Panc1 (cell line): ENCODE measurements at regions not wholly inside any gene's neighbourhood (a gene's known extent, or its start where the extent isn't known, plus 50 kb on each side); places are given as distances from the start of the nearest gene placed in this dataset.

Source experiments
- ATAC-seq: fragments of 200-7000 bp; cut with Tn5 transposase; 2 replicates; pipeline ENCODE4 v1.9.1; 2020; ENCODE audit warnings: mild to moderate bottlenecking, moderate library complexity
- BruUV-seq: library from RNA; stranded (reverse); fragments of 400-500 nt; replicated peaks from 2 replicates; lab custom pipeline; 2021; lab: Mats Ljungman, UMichigan
- CTCF ChIA-PET: fragments of 300-600 bp; sonication (Branson Sonifier 250); formaldehyde crosslinking; loops from one replicate; lab custom pipeline; 2022; ENCODE audit warnings: antibody characterized with exemption; lab: Charles Lee
- POLR2A ChIA-PET: fragments of 300-600 bp; sonication (Branson Sonifier 250); formaldehyde crosslinking; loops from one replicate; lab custom pipeline; 2022; ENCODE audit warnings: antibody characterized with exemption; lab: Charles Lee
- DNase-seq: peaks from one replicate; pipeline ENCODE4 v3.0.0-alpha.2; 2010; ENCODE audit warnings: low read depth, low spot score
- H3K27ac ChIP-seq: 2 replicates; pipeline ENCODE4 v1.5.1; 2011; ENCODE audit warnings: mild to moderate bottlenecking, low read length, inconsistent platforms
- H3K27me3 ChIP-seq: fragments of 200-500 bp; sonication (Bioruptor generic); 2 replicates; pipeline ENCODE4 v1.6.0; 2014; ENCODE audit warnings: low read length, inconsistent platforms; ENCODE audit not compliant: control insufficient read depth, insufficient read depth
- H3K36me3 ChIP-seq: fragments of 200-500 bp; sonication (Bioruptor generic); 2 replicates; pipeline ENCODE4 v1.5.1; 2014; ENCODE audit warnings: inconsistent platforms, mild to moderate bottlenecking, low read length, moderate library complexity; ENCODE audit not compliant: control insufficient read depth, insufficient read depth
- H3K4me1 ChIP-seq: 2 replicates; pipeline ENCODE4 v1.5.1; 2011; ENCODE audit warnings: inconsistent platforms, mild to moderate bottlenecking, low read length, moderate library complexity; ENCODE audit not compliant: control insufficient read depth, insufficient read depth
- H3K4me3 ChIP-seq, 2 experiments: 2 replicates each; pipeline ENCODE4 v1.5.1; 2011 to 2012; ENCODE audit warnings: low read depth in 2 of 2, low read length in 2 of 2, mild to moderate bottlenecking in 2 of 2, inconsistent platforms in 1 of 2, moderate library complexity in 1 of 2
- H3K9me3 ChIP-seq: fragments of 200-500 bp; sonication (Bioruptor generic); 2 replicates; pipeline ENCODE4 v1.5.1; 2014; ENCODE audit warnings: low read depth, mild to moderate bottlenecking, inconsistent platforms, low read length, moderate library complexity; ENCODE audit not compliant: control insufficient read depth, insufficient read depth
- CTCF ChIP-seq: fragments of 450-650 bp; IDR thresholded peaks from 2 replicates; pipeline ENCODE4 v1.5.1; 2017; ENCODE audit warnings: mild to moderate bottlenecking
- POLR2AphosphoS5 ChIP-seq: IDR thresholded peaks from 2 replicates; pipeline ENCODE4 v1.6.1; 2012; ENCODE audit warnings: mild to moderate bottlenecking, low read depth, low read length, moderate library complexity
- REST ChIP-seq, 2 experiments: IDR thresholded peaks; 2 replicates each; pipeline ENCODE4 v1.6.1; 2011 to 2012; ENCODE audit warnings: low read depth in 2 of 2, control low read depth in 1 of 2, low read length in 1 of 2, mild to moderate bottlenecking in 1 of 2, moderate library complexity in 1 of 2; ENCODE audit not compliant: insufficient read depth in 1 of 2
- SIN3A ChIP-seq: IDR thresholded peaks from 2 replicates; pipeline ENCODE4 v1.6.1; 2012; ENCODE audit warnings: low read depth, mild to moderate bottlenecking, low read length, moderate library complexity, borderline replicate concordance; ENCODE audit not compliant: insufficient read depth
- TCF7L2 ChIP-seq: IDR thresholded peaks from 2 replicates; pipeline ENCODE4 v1.6.1; 2011; ENCODE audit warnings: mild to moderate bottlenecking, low read depth, low read length, inconsistent platforms
- in situ Hi-C: cut with HindIII; loops from 2 replicates; pipeline ENCODE4 v1.10.0; 2016; ENCODE audit warnings: low sequenced_read_pairs, low pct_unique_long_range_greater_than_20kb
- intact Hi-C: fragments of 100-400 bp; cut with micrococcal nuclease; formaldehyde crosslinking; loops from one replicate; pipeline ENCODE4 v1.10.0; 2022; ENCODE audit not compliant: unreplicated experiment

GRCh38 chr1:38743184-38743583, 116.4 kb downstream of the RRAGC start:
- Histone ChIP-seq H3K4me3 (no peak overlapping the region), H3K4me1 (no peaks in the 10 kb centered on the region), H3K9me3 (no peaks in the 10 kb centered on the region), H3K27ac (no peak overlapping the region), H3K27me3 (0 out of 2 replicates have a peak, but pooled peaks cover 3% of the 10 kb centered on the region), H3K36me3 (no peaks in the 10 kb centered on the region)
- CTCF ChIA-PET: no interaction called here
- TF ChIP-seq REST (IDR thresholded peaks at IDR 0.05; ENCODE audit: insufficient read depth in 1 of 2, low read depth in 2 of 2, low read length in 1 of 2) (no peak), SIN3A (no peak), TCF7L2 (no peak), CTCF (no peak), POLR2AphosphoS5 (no peak)
- DNase-seq (no peak), ATAC-seq (no peak)
- intact Hi-C loops: no loop called here
- POLR2A ChIA-PET: no interaction called here
- no TSS peak for BruUV-seq
- in situ Hi-C loops: no loop called here

GRCh38 chr1:38741341-38741740, 118.2 kb downstream of the RRAGC start:
- no peaks in the 10 kb centered on the region for H3K9me3 ChIP-seq
- intact Hi-C loops: no loop called here
- no peak overlapping the region for H3K27ac ChIP-seq
- POLR2A ChIA-PET: no interaction called here
- TF ChIP-seq TCF7L2: no peak
- no peak for TF ChIP-seq CTCF
- TF ChIP-seq POLR2AphosphoS5: no peak
- no peak for TF ChIP-seq SIN3A
- TF ChIP-seq REST (IDR thresholded peaks at IDR 0.05; ENCODE audit: insufficient read depth in 1 of 2, low read depth in 2 of 2, low read length in 1 of 2): no peak
- no peaks in the 10 kb centered on the region for H3K36me3 ChIP-seq
- H3K4me1 ChIP-seq: no peaks in the 10 kb centered on the region
- in situ Hi-C loops: no loop called here
- H3K4me3 ChIP-seq: no peak overlapping the region
- CTCF ChIA-PET: no interaction called here
- BruUV-seq: no TSS peak
- ATAC-seq (no peak), DNase-seq (no peak)
- 0 out of 2 replicates have a peak, but pooled peaks cover 3% of the 10 kb centered on the region for H3K27me3 ChIP-seq
